Activated gamma-delta T cell (primary cell): ENCODE measurements at regions not wholly inside any gene's neighbourhood (a gene's known extent, or its start where the extent isn't known, plus 50 kb on each side); places are given as distances from the start of the nearest gene placed in this dataset.

ENCODE experiments used
- DNase-seq: peaks from one replicate; lab custom pipeline; 2025; lab: John Stamatoyannopoulos, UW

- no peak for DNase-seq
These were observed 215.6 kb downstream of the ESM1 start for GRCh38 chr5:54769746-54770145.

DNA sequence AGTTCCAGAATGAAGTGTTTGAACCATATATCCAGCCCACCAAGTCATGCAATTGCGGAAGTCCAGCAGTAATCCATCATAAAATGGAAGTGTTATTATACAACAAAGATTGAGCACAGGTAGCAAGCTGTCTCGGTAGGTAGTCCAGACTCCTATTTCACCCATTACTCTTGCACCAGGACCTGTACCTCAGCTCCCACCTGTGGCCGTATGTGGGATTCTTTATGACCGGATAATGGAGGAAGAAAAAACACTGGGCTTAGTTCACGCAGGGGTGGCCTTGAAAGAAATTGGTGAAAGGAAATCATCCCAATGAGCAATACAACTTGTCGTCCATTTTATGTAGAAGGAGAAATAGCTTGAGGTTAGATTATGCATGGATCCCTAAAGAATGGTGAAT, 216.3 kb downstream of the ESM1 start:
- no peak for DNase-seq

GRCh38 chr5:54766748-54767147, 218.6 kb downstream of the ESM1 start:
- DNase-seq, result no peak

DNA sequence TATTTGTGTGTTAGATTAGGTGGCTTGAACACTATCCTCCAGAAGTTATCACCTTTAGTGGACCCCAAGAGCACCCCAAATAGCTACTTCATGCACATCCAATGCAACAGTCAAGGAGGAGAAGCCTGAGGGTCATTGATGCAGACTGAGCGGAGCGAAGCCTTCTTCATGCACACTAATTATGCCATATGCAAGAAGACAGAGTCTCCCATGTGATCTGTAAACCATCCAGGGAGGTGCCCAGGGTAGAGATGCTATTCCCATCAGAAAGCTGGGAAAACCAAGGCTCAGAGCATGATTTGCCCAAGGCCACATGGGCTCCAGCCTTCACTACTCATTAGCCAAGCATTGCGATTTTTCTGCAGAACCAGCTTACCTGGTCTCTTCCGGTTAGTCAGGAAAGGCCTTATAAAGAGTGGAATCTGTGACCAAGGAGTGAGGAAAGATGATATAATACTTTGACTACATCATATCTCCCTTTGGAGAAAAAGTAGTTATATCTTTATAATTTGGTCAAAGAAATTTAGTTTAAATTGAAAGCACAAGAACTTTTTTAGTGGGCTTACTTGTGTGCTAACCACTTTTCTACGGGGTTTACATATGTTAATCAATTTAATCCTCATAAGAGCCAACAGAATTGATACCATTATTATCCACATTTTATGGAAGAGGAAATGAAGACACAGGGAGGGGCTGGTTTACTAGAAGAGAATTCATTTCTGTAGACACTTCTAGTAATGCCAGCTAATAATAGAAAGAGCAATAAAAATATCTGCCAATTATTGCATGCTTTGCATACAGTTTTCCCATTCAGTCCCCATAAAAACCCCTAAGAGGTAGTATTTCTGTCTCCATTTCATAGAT, 220.0 kb downstream of the ESM1 start:
- DNase-seq, result no peak

DNA sequence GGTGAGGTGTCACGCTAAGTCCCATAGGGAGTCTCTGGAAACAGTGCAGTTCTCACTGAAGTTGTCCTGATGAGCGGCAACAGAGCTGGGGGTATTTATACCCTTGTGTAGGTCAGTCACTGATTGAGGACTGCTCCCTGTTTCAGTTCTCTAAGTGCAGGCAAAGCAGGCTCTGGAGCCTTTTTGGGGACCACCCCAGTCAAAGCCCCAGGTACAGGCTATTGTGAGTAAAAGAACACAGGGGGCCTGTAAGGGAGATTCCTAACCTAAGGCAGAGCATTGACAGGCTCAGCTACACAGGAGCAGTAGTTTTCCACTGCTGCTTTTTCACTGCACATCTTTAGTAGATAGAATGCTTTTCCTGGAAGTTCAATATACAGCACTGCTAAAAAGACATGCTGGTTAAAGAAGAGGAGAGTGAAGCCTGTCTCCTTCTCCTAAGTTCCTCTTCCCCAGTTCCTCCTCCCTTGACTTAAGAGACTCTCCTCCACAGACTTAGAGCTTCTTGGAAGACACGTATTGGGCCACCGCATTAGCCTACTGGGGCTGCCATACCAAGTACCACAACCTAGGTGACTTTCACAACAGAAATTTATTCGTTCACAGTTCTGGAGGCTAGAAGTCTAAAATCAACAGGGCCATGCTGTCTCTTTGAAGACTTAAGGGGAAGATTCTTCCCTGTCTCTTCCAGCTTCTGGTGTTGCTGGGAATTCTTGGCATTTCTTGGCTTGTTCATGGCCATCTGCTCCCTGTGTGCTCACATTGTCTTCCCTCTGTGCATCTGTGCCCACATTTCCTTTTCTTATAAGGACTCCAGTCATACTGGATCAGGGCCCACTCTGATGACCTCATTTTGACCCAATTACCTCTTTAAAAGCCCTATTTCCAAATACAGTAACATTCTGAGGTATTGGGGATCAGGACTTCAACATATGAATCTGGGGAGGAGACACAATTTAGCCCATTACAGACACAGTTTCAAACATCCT, 221.0 kb downstream of the ESM1 start:
- DNase-seq, result no peak

DNA sequence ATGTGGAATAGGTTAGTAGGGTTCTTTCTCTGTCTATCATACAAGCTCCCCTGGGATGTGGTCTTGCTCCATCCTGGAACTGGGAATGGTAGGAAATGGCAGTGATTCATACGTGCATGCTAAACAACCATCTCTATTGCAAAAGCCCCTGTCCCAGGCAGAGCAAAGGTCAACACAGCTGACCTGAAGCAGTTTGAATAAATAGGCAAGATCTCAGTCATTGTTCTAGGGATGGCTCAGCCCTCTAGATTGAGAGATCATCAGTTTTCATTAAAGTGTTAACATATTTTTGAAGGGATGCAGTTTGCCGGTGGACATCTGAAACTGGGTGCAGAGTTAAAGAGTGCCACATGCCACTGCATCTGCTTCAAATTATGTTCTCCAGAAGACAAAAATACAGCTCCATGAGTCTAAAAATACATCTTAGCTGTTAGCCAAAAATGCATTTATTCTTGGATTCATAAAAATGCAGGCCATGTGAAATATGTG, 224.1 kb downstream of the ESM1 start:
- DNase-seq, result no peak

DNA sequence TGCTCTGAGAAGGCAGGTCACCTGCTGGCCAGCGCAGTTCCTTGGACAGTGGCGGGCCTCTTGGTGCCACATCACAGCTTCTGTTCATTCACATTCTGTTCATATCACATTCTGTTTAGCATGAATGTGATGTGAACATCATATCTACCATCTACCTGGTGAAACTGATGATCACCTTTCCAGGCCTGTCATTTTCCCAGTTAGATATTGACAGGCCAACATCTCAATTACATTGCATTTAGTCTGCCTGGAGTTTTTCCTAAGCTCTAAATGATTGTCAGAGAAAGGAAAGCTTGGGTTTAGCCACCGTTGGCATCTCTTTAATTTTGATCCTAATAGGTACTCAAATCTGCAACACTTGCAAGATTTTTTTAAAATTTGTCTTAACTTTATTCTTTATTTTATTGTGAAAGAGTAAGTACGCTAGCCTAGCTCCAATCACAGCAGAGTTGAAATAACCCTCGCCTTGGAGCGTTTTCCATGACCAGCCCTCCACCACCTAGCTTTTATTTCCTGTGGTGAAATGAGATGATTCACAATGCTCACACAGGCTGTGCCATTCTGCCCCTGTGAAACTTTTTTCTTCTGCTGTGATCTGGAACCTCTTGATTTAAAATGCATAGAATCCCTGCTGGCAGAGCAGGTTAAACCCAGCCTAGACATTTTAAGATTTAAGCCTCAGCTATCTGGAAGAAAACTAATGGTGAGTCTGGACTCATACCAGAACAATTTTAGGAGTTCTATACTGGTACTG, 225.0 kb downstream of the ESM1 start:
- no peak for DNase-seq

DNA sequence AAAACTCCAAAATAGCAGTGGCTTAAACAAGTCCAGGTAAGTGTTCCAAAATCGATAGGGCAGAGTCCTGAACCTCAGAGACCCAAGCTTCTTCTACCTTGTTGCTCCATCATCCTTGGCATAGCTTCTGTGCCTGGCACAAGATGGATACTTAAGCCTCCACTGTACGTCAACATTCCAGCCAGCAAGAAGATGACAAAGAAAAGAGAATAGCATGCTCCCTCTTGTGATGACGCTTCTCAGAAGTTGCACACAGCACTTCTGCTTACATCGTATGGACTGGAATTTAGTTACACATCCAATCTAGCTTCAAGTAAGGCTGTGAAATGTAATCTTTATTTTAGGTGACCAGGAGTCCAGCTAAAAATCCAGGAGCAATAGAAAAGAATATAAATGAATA, 227.4 kb downstream of the ESM1 start:
- DNase-seq, result no peak

DNA sequence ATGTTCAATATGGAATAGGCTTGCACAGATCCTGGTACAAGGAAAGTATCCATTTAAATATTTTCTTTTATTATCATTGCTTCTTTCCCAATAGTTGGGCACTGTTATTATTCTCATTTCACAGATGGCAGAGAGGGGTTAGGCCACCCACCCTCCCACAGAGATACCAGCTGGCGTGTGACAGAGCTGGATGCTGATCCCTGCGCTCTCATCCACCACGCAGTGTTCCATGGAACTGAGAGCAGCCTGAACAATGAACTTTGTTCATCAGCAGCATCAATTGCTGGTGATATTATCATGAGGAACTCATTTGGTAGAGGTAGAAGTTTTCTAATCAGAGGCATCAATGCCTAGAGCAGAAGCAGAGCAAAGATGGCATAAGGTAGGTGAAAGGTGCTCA, 227.9 kb downstream of the ESM1 start:
- DNase-seq, result no peak

GRCh38 chr5:54756796-54757402, 228.5 kb downstream of the ESM1 start:
- no peak for DNase-seq

DNA sequence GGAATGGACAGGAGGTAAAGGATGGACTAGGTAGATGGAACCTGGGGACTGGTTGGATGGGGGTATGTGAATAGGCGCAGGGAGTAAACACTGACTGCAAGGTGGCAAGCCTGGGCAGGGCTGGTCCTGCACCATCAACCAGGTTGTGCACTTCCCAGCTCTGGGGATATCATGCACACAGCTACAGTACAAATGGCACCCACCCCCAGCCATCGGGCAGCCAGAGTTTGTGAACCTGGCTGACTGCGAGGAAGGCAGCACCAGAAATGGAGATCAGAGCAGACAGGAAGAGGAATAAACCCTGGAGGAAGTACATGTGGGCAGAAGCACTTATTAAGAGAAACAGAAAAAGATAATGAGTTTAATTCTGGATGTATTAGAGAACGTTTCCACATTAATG, 229.1 kb downstream of the ESM1 start:
- no peak for DNase-seq

GRCh38 chr5:54754878-54755277, 230.5 kb downstream of the ESM1 start:
- no peak for DNase-seq

DNA sequence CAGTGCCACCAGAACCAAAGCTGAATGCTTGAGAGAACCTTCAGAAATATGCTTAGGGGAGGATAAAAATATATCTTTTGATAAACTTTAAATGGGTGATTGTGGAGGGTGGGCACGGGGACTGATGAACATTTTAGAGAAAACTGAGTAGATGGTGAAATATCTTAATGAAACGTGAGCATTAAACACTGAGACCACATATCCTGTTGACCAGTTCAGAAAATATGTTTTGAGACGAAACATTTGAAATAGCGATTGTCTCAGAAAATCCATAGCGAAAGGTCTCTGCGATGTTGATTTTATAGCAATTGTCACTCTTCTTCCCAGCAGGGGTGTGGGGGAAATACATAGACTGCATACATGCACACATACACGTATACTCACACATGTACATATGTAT, 231.0 kb downstream of the ESM1 start:
- no peak for DNase-seq

- DNase-seq, result no peak
These were observed 231.6 kb downstream of the ESM1 start for GRCh38 chr5:54753753-54754152.

DNA sequence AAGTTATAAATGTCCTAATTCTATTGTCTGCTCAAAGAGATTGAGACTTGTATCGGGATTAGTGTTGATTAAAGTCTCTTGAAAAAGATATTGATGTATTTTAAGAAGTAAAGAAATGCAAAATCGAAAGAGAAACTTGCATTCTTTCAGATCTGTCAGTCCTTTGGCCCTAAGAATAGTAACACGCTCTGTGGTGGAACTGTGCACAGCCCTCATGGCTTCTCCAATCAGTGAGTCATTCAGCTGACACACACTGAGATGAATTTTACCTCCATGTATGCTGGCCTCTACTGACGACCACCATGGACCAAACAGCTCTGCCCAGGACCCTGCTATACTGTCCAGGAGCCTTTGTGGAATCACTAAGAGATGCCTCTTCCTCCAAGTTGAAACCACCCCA, 232.4 kb downstream of the ESM1 start:
- DNase-seq, result no peak

GRCh38 chr5:54748527-54748926, 231.0 kb downstream of the SNX18 start:
- DNase-seq, result no peak

DNA sequence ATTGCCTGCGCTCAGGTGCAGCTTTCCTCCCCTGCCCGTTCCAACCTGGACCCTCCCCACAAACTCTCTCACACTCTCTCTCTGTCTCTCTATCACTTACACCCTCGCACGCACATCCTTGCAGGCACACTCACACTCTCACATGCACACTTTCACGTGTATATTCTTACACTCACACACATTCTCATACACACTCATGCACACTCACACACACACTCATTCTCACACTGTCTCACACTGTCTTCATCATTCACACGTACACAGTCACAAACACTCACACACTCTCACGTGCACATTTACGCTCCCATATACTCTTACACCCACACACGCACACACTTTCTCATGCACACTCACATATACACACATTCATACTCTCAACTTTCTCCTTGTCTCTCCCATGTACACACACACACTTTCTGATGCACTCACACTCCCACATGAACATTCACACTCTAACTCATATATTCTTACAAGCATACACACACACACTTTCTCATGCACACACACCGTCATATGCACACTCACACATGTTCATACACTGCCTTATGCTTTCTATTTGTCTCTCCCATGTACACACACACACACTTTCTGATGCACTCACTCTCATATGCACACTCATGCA, 229.3 kb downstream of the SNX18 start:
- no peak for DNase-seq

DNA sequence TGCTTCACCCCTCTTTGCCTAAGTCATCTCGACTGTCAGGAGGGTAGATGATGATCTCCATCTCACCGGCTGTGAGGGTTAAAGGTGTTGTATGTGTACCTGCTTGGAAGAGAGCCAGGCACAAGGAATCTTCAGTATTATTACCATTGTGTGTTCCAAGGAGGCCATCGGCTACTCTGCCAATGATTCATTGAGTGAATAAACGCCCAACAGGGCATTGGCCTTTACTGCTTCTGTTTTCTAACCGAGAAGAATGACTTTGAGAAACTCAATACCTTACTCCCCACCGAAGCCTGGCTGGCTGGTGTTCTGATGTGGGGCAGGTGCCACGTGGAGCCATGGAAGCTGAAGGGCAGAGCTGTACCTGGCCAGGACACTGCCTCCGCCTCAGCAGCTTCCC, 228.8 kb downstream of the SNX18 start:
- no peak for DNase-seq

- no peak for DNase-seq
These were observed 228.0 kb downstream of the SNX18 start for GRCh38 chr5:54745599-54745998.

GRCh38 chr5:54743997-54744788, 226.6 kb downstream of the SNX18 start:
- DNase-seq, result no peak
